HG02571 (cell line): ENCODE measurements at regions not wholly inside any gene's neighbourhood (a gene's known extent, or its start where the extent isn't known, plus 50 kb on each side); places are given as distances from the start of the nearest gene placed in this dataset.
A peak's percentile ranks its signal among the peaks of the same experiment; 100 is the strongest.

Source experiments
- ATAC-seq: cut with Tn5 transposase; IDR thresholded peaks from one replicate; pipeline ENCODE4 v1.9.1; 2021; ENCODE audit warnings: mild to moderate bottlenecking, moderate library complexity; ENCODE audit not compliant: unreplicated experiment

- no peak for ATAC-seq
These were observed 139.3 kb upstream of the PHACTR1 start for GRCh38 chr6:12577124-12577850.

- no peak for ATAC-seq
These were observed 138.5 kb upstream of the PHACTR1 start for GRCh38 chr6:12578097-12578496.

- ATAC-seq: no peak
These were observed 137.8 kb upstream of the PHACTR1 start for GRCh38 chr6:12578751-12579150.

- ATAC-seq: no peak
These were observed 136.3 kb upstream of the PHACTR1 start for GRCh38 chr6:12580290-12580689.

- no peak for ATAC-seq
These were observed 134.0 kb upstream of the PHACTR1 start for GRCh38 chr6:12582421-12583110.

- ATAC-seq: no peak
These were observed 131.7 kb upstream of the PHACTR1 start for GRCh38 chr6:12584631-12585405.

GRCh38 chr6:12585497-12585958, 131.0 kb upstream of the PHACTR1 start:
- no peak for ATAC-seq

GRCh38 chr6:12586721-12587480, 129.7 kb upstream of the PHACTR1 start:
- ATAC-seq: no peak

GRCh38 chr6:12590901-12591300, 125.7 kb upstream of the PHACTR1 start:
- ATAC-seq: no peak

GRCh38 chr6:12592634-12593033, 123.9 kb upstream of the PHACTR1 start:
- no peak for ATAC-seq

- no peak for ATAC-seq
These were observed 122.6 kb upstream of the PHACTR1 start for GRCh38 chr6:12593771-12594529.

GRCh38 chr6:12594530-12594893, 122.1 kb upstream of the PHACTR1 start:
- ATAC-seq: no peak

GRCh38 chr6:12595161-12595811, 121.3 kb upstream of the PHACTR1 start:
- ATAC-seq: peak; percentile 42

GRCh38 chr6:12596731-12597130, 119.8 kb upstream of the PHACTR1 start:
- ATAC-seq: no peak

GRCh38 chr6:12598919-12599318, 117.6 kb upstream of the PHACTR1 start:
- ATAC-seq: no peak

GRCh38 chr6:12601881-12602280, 114.7 kb upstream of the PHACTR1 start:
- no peak for ATAC-seq

- no peak for ATAC-seq
These were observed 114.2 kb upstream of the PHACTR1 start for GRCh38 chr6:12602342-12602741.

GRCh38 chr6:12602951-12603672, 113.5 kb upstream of the PHACTR1 start:
- ATAC-seq: no peak

- ATAC-seq: no peak
These were observed 112.9 kb upstream of the PHACTR1 start for GRCh38 chr6:12603673-12604049.
